MCF 10A (cell line): ENCODE measurements at regions not wholly inside any gene's neighbourhood (a gene's known extent, or its start where the extent isn't known, plus 50 kb on each side); places are given as distances from the start of the nearest gene placed in this dataset.

Experiments
- BruUV-seq: library from RNA; stranded (reverse); fragments of 400-500 nt; replicated peaks from 2 replicates; lab custom pipeline; 2021; lab: Mats Ljungman, UMichigan
- CTCF ChIA-PET: fragments of 300-600 bp; sonication (Branson Sonifier 250); formaldehyde crosslinking; extraction: SDS; loops from one replicate; lab custom pipeline; 2021; ENCODE audit warnings: antibody characterized with exemption, inconsistent platforms; lab: Yijun Ruan, JAX
- POLR2A ChIA-PET: fragments of 300-600, 350-650 bp; sonication (Branson Sonifier 250); formaldehyde crosslinking; extraction: SDS; loops from one replicate; lab custom pipeline; 2020; ENCODE audit warnings: antibody characterized with exemption, inconsistent platforms; lab: Yijun Ruan, JAX
- DNase-seq: peaks from one replicate; pipeline ENCODE4 v3.0.0-alpha.2; 2018; ENCODE audit not compliant: unreplicated experiment
- H3K27ac Mint-ChIP-seq: one replicate; pipeline ENCODE4 v1.8.0; 2022; ENCODE audit warnings: mild to moderate bottlenecking, low read depth, mixed read lengths; ENCODE audit not compliant: unreplicated experiment
- H3K27me3 Mint-ChIP-seq: one replicate; pipeline ENCODE4 v1.8.0; 2022; ENCODE audit warnings: mixed read lengths; ENCODE audit not compliant: insufficient read depth, unreplicated experiment
- H3K36me3 Mint-ChIP-seq: one replicate; pipeline ENCODE4 v1.8.0; 2022; ENCODE audit warnings: mild to moderate bottlenecking, moderate library complexity, mixed read lengths; ENCODE audit not compliant: insufficient read depth, unreplicated experiment
- H3K4me1 Mint-ChIP-seq: one replicate; pipeline ENCODE4 v1.8.0; 2022; ENCODE audit warnings: mixed read lengths; ENCODE audit not compliant: insufficient read depth, unreplicated experiment
- H3K4me3 Mint-ChIP-seq: one replicate; pipeline ENCODE4 v1.8.0; 2022; ENCODE audit warnings: mild to moderate bottlenecking, moderate library complexity, mixed read lengths; ENCODE audit not compliant: unreplicated experiment
- H3K9me3 Mint-ChIP-seq: one replicate; pipeline ENCODE4 v1.8.0; 2022; ENCODE audit warnings: mixed read lengths; ENCODE audit not compliant: unreplicated experiment
- CTCF ChIP-seq: fragments of 200-600 bp; IDR thresholded peaks from one replicate; pipeline ENCODE4 v1.8.0; 2022; ENCODE audit warnings: antibody characterized with exemption, mild to moderate bottlenecking; ENCODE audit not compliant: unreplicated experiment
- intact Hi-C: fragments of 100-400 bp; cut with micrococcal nuclease; formaldehyde crosslinking; loops from 2 replicates; pipeline ENCODE4 v1.14.1; 2022

DNA sequence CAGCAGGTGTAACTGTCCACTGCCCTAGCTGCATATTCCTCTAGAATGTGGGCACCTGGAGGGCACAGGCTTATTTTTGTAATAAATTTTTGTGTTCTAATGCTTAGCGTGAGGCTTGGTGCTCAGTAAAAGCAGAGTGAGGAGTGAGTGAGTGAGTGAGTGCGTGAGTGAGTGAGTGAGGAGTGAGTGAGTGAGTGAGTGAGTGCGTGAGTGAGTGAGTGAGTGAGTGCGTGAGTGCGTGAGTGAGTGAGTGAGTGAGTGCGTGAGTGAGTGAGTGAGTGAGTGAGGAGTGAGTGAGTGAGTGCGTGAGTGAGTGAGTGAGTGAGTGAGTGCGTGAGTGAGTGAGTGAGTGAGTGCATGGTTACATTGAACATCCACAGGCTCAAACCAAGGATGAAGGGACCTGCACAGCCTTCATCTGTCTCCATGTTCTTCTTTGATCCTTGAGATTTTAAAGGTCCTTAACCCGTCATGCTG lies 371.5 kb downstream of the MED10 start:
- no peak overlapping the region for H3K4me3 Mint-ChIP-seq
- no peak overlapping the region for H3K27ac Mint-ChIP-seq
- no peaks in the 10 kb centered on the region for H3K36me3 Mint-ChIP-seq
- TF ChIP-seq CTCF = no peak
- DNase-seq = no peak
- intact Hi-C loops = no loop called here
- no peaks in the 10 kb centered on the region for H3K9me3 Mint-ChIP-seq
- ChIA-PET POLR2A (no interaction called here), CTCF (no interaction called here)
- BruUV-seq = no TSS peak
- H3K27me3 Mint-ChIP-seq = peaks cover 39% of the 10 kb centered on the region
- H3K4me1 Mint-ChIP-seq = peaks cover 5% of the 10 kb centered on the region

- CTCF ChIA-PET = interaction anchor here (0.5 to 1.0 kb wide), 3 partner anchors 8 to 506 kb away, joined by 3 to 5 read pairs (median 4); no protein-coding TSS in a partner anchor
- Mint-ChIP-seq H3K9me3 (no peaks in the 10 kb centered on the region), H3K4me1 (peaks cover 5% of the 10 kb centered on the region), H3K4me3 (no peak overlapping the region), H3K27me3 (peaks cover 54% of the 10 kb centered on the region), H3K27ac (no peak overlapping the region), H3K36me3 (no peaks in the 10 kb centered on the region)
- DNase-seq = no peak
- intact Hi-C loops = no loop called here
- no peak for TF ChIP-seq CTCF
- POLR2A ChIA-PET = no interaction called here
- BruUV-seq = no TSS peak
Measured at GRCh38 chr5:6003040-6003825, 375.1 kb downstream of the MED10 start.

DNA sequence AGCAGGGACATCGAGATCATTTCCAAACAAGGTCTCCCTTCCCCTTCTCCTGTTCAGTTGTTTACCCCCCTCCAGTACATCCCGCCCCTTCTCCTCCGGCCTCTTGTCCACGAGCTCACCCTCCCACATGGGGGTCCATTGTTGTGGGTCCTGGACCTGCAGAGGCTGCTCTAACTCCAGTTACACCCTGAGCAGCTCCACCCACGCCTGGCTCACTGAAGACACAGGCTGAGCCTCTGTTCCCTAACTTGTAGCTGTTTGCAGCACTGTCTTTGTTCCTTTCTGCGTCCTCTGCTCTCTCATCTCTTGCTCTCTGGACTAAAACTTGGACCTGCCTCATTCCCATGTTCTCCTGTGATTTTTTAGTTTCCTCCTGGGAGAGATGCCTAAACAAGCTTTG lies 377.5 kb downstream of the MED10 start:
- TF ChIP-seq CTCF = no peak
- peaks cover 5% of the 10 kb centered on the region for H3K4me1 Mint-ChIP-seq
- no peak overlapping the region for H3K4me3 Mint-ChIP-seq
- peaks cover 43% of the 10 kb centered on the region for H3K27me3 Mint-ChIP-seq
- no TSS peak for BruUV-seq
- no peaks in the 10 kb centered on the region for H3K36me3 Mint-ChIP-seq
- CTCF ChIA-PET = no interaction called here
- no peaks in the 10 kb centered on the region for H3K9me3 Mint-ChIP-seq
- no peak for DNase-seq
- intact Hi-C loops = no loop called here
- no peak overlapping the region for H3K27ac Mint-ChIP-seq
- POLR2A ChIA-PET = interaction anchor here (0.9 kb wide), 1 partner anchor 632 kb away, joined by 3 read pairs; the partner anchor contains the start of genes NSUN2 and SRD5A1

DNA sequence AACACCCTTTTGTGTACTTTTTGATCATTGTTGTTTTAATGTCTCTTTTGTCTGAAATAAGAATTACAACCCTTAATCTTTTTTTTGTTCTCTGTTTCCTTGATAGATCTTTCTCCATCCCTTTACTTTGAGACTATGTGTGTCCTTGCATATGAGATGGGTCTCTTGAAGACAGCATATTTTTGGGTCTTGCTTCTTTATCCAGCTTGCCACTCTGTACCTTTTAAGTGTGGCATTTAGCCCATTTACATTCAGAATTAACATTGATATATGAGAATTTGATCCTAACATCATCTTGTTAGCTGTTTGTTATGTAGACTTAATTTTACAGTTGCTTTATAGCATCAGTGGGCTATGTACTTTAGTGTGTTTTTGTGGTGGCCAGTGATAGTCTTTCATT lies 382.5 kb downstream of the MED10 start:
- Mint-ChIP-seq H3K27me3 (peaks cover 4% of the 10 kb centered on the region), H3K27ac (no peak overlapping the region), H3K9me3 (peaks cover 8% of the 10 kb centered on the region), H3K4me3 (no peak overlapping the region), H3K36me3 (no peaks in the 10 kb centered on the region), H3K4me1 (no peaks in the 10 kb centered on the region)
- TF ChIP-seq CTCF = no peak
- BruUV-seq = no TSS peak
- CTCF ChIA-PET = no interaction called here
- intact Hi-C loops = no loop called here
- POLR2A ChIA-PET = no interaction called here
- no peak for DNase-seq
